ENCODE measurements at regions not wholly inside any gene's neighbourhood (a gene's known extent, or its start where the extent isn't known, plus 50 kb on each side); places are given as distances from the start of the nearest gene placed in this dataset.

DNA sequence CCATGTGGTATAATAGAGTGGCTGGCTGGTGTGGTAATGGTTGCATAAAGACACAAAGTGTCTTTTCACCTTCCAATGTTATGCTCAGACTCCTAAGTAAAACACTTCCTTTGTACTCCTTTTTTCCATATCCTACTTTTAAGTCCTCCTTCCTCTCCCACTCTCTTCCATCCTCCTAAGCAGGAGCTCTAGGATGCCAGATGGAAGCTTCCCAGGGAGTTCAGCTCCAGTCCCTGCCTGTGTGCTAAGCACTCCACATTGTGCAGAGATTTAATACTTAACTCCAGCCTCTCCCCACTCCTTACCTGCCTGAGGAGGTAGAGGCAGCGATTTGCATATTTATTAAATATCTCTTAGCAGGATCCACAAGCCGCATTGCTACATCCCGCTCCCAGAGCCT lies 60.5 kb upstream of the IGSF21 start:
- TF ChIP-seq SMC3 (IDR thresholded peaks at IDR 0.05; ENCODE audit: low read depth, low read length) (no peak), EP300 (IDR thresholded peaks at IDR 0.05; ENCODE audit: borderline replicate concordance in 1 of 2, low read depth in 1 of 2, low read length in 1 of 2) (no peak), TAF1 (IDR thresholded peaks at IDR 0.05; ENCODE audit: borderline replicate concordance, low read depth, low read length) (no peak), EZH2phosphoT487 (IDR thresholded peaks at IDR 0.05; ENCODE audit: borderline replicate concordance, low read depth) (no peak)
- TF ChIP-seq, protein P1, sequence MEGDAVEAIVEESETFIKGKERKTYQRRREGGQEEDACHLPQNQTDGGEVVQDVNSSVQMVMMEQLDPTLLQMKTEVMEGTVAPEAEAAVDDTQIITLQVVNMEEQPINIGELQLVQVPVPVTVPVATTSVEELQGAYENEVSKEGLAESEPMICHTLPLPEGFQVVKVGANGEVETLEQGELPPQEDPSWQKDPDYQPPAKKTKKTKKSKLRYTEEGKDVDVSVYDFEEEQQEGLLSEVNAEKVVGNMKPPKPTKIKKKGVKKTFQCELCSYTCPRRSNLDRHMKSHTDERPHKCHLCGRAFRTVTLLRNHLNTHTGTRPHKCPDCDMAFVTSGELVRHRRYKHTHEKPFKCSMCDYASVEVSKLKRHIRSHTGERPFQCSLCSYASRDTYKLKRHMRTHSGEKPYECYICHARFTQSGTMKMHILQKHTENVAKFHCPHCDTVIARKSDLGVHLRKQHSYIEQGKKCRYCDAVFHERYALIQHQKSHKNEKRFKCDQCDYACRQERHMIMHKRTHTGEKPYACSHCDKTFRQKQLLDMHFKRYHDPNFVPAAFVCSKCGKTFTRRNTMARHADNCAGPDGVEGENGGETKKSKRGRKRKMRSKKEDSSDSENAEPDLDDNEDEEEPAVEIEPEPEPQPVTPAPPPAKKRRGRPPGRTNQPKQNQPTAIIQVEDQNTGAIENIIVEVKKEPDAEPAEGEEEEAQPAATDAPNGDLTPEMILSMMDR (IDR thresholded peaks at IDR 0.05) = no peak
